NCI-H146 treated with DMSO at 0.1 percent for 48 hours (cell line): ENCODE measurements at regions not wholly inside any gene's neighbourhood (a gene's known extent, or its start where the extent isn't known, plus 50 kb on each side); places are given as distances from the start of the nearest gene placed in this dataset.
"Not testable (repeated sequence)": the region's sequence is repeated elsewhere in the genome, so short reads cannot be mapped to it uniquely, and the experiment has no call there.

ENCODE experiments used
- DNase-seq: peaks from one replicate; lab custom pipeline; 2025; ENCODE audit not compliant: unreplicated experiment; lab: John Stamatoyannopoulos, UW

GRCh38 chr2:215863687-215864086 lies 149.7 kb downstream of the MREG start:
- DNase-seq = no peak

- DNase-seq = no peak
Measured at GRCh38 chr2:215862351-215862771, 151.0 kb downstream of the MREG start.

GRCh38 chr2:215861607-215862350 lies 151.6 kb downstream of the MREG start:
- no peak for DNase-seq

GRCh38 chr2:215856080-215856479 lies 157.3 kb downstream of the MREG start:
- DNase-seq = no peak

- not testable (repeated sequence) for DNase-seq
Measured at GRCh38 chr2:215855308-215855707, 158.0 kb downstream of the MREG start.

GRCh38 chr2:215854008-215854407 lies 159.3 kb downstream of the MREG start:
- no peak for DNase-seq

DNA sequence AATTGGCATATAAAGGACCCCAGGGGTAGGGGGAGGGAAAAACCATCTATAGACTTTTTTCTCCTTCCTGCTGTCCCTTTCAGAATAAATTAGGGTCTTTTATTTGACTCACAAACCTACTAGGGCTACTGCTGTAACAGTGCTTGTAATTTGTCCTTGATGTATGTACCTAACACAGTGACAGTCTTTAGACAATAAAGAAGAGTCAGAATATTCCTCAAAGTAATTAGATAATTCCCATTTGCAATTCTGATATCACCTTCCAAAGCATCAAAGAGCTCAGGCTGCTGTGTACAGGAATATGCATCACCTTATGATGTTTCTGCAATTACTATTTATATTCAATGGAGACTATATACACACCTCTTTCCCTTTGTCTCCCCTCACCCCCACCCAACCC lies 161.7 kb downstream of the MREG start:
- DNase-seq = no peak

GRCh38 chr2:215851082-215851481 lies 162.3 kb downstream of the MREG start:
- DNase-seq = no peak

DNA sequence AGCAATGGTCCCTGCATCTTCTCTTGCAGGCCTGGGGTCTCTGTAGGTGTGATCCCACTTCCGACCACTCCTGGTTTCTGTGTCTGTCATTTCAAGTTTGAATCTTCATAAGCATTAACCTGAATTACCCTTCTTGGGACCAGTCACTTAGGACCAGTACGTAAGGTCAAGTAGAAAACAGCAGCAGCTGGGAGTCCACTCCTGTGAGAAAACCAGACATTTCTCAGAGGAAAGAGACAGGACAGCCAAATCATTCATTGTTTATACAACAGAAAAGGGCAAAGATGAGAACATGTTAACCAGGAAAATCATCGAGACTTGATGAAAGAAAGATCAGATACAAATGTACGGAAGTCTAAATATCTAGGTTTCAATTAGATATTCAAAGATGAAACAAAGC lies 163.0 kb downstream of the MREG start:
- DNase-seq = no peak

DNA sequence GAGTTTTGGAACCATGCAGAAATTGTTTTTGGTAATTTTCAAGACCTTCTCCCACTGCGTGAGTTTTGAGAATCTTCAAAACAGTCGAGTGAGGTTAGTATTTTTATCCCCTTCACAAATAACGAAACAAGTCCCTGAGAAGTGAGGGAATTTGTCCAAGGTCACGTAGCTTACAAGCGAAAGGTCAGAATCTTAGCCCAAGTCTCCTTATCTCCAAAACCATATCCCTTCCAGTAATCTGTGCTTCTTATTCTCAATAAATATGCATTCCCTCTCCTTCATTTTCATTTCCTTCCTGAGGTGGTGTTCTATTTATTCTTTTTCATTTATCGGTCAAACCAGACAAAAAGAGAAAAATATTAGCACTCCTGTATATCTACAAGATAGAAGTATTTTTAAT lies 163.6 kb downstream of the MREG start:
- no peak for DNase-seq

DNA sequence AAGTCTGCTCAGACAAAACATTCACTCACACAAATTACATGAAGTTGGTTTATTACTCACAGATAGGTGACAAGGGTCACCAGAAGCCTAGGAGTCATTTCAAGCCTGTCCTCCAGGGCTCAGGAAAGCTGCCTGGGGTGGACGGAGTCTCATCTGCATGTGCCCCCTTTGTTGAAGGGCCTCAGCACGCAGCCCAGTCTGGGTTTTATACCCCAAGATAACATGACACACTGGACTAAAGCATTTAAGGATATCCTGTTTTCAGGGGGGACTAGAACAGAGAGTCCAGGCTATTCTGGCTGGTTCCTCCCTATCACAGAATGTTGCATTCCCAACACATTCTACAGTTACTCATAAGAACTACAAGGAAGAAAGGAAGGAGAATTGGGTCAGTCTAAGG lies 164.7 kb downstream of the MREG start:
- DNase-seq = no peak

DNA sequence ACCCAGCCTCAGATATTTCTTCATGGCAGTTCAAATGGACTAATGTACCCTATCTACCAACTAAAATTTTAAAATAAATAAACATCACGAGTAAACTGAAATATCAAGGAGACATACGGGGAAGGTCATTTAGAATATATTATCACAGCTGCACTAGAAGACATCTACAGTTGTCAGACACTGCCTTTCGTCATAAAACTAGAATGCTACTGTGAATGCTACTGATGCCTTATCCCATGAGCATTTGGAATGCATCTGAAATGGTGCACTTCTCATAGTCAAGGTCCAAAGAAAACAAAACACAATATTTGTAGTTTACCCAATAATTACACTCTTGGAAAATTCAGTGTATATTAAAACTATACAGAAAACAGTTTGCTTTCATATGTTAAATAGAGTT lies 165.2 kb downstream of the MREG start:
- DNase-seq = no peak

GRCh38 chr2:215847718-215848117 lies 165.6 kb downstream of the MREG start:
- no peak for DNase-seq

DNA sequence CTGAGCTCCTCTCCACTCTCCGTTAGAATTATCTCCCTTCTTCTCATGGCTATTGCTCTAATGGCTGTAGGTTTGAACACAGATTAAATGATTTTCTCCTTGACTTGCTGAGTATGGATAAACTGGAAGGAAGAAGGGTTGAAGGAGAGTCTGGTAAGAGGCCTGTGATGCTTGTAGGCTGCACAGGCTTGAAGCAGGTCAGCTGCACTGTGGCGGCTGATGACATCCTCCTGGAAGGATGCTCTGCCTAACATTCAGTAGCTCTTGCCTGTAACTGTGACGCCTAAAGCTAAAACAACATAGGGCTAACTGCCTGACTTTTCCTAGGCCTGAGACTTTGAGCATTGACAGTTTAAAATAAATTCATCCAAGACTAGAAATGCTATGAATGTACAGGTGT lies 166.3 kb downstream of the MREG start:
- DNase-seq = no peak

DNA sequence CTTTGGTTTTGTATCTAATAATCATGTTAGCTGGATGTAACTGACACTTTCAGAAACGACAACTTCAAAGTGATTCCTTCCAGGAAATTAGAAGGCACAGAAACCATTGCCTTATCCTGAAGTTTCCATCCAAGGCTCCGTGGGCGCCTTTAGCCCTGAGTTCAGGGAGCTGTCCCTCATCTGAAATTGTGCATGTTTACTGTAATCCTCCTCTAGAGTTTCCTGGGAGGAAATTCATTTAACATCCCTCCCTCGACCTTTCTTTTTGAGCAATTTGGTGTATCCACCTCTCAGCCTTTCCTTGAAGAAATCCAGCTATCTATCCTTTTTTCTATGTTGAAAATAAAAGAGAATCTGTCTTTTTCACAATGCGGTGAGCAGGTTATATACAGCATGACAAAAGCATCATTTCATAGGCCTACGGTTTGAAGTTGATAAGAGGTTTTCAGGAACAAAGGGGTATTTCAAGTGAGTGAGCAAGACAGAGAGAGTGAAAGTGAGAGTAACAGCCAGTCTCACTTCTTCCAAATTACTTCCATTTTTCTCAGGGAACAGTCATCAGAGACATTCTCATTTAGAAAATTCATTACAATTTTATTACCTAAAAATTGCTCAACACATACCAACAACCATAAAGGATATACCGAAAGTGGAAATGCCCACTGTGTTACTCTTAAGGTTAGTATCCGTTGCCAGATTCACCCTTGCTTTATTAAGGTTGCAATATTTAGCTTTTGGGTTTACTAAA lies 167.3 kb downstream of the MREG start:
- no peak for DNase-seq

DNA sequence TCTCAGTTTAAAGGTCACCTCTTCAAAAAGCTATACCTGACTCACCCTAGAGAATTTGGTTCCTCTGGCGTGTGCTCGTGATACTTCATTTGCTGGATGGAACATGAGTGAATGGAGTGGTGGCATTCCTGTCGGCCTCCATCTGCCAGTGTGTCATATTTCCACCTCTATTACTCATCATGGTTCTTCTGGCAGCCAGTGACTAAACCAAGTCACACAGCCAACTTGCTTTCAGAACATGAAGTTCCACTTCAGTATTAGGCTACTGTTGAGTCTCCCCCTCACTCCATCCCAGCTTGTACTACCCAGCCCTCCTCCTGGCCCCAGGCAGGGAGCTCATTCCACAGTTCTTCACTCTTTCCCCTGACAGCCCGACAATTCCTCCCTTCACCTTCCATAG lies 169.8 kb downstream of the MREG start:
- DNase-seq = no peak

DNA sequence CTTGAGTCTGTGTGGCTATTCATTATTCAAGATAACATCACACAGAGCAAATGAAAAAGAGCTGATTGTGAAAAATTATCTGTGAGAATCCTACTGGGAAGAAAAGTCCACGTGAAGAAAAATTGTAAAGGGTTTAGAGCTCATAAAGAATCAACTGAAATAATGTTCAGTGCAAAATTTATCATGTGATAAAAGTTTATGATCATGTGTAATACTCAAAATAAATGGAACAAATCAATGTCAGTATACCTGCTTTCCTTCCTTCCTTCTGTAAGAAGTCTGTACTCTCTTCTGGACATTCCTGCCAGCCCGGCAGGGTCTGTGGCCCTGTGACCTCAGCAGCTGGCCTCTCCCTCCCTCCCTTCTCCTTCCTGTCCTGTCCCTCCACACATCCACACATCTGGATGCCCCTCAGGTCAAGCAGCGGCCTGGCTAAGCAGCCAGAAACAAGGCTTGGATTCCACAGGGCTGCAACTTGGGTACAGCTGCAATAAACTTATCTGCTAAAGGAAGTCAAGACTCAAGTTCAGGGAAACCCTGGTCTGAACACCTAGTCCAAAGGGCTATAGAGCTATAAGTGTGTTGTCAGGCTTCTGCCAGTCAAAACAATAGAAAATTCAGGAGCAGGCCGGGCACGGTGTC lies 172.1 kb downstream of the MREG start:
- DNase-seq = no peak

DNA sequence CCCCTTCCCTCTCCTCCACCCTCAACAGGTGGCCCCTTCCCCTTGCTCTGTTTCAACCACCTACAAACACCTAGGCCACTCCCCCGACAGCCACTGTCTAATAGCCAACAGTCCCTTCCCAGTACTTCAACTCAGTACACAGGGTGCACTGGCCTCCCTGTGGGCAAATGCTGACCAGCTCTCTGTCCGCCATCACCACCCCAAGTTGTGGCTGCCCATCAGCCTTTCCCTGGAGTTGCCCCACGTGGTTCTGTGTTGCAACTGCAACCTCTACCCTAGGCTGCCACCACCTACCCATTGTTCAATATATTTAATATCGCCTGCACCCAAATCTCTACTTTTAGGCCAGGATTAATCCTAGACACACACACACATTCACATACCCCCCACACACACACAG lies 173.5 kb downstream of the MREG start:
- DNase-seq = no peak

DNA sequence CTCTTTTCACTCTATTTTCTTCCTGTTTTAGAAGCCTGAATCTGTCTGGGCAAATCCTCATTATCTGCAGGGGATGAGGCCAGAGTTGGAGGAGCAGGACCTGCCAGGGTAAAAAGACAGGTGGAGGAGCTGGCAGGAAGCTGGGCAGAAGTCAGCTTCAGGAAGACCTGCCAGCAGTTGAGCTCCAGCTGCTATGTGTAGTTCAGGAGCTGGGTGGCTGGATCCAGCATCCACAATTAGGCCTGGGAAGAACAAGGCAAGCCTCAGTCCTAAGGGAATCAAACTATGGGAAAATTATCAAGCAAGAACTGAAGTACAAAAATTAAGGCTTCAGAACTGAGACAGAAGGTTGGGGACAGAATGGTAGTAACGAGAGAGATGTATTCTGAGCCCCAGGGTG lies 174.0 kb downstream of the MREG start:
- DNase-seq = no peak

- DNase-seq = no peak
Measured at GRCh38 chr2:215836881-215837280, 176.5 kb downstream of the MREG start.

DNA sequence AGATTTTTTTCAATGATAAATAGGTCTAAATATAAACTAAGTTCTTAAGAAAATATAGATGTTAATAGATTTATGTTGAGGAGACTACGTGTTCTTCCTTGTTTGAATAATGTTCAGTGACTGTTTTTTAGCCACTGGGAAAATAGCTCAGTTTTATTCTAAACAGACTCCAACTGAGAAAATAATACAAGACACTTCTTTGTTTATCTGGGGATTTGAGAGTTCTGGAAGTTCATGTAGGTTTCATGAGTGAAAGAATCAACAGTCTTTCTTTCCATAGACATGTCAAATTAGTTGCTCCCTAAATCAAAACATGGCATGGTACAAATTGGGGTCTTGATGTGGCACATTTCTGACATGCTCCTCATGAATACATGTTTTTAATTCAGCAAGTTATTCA lies 177.7 kb downstream of the MREG start:
- no peak for DNase-seq

- no peak for DNase-seq
Measured at GRCh38 chr2:215835231-215835630, 178.1 kb downstream of the MREG start.
